ENCODE measurements at regions not wholly inside any gene's neighbourhood (a gene's known extent, or its start where the extent isn't known, plus 50 kb on each side); places are given as distances from the start of the nearest gene placed in this dataset.

- POLR2A ChIA-PET = interaction anchor here (1.1 kb wide), 1 partner anchor 1036 kb away, joined by 3 read pairs; no protein-coding TSS in a partner anchor
- H3K4me3 ChIP-seq (ENCODE audit: low read depth, low read length) = no peak overlapping the region
- CTCF ChIA-PET = interaction anchor here (1.0 to 1.1 kb wide), 2 partner anchors 15 to 1179 kb away, joined by 3 read pairs; no protein-coding TSS in a partner anchor
- DNase-seq (ENCODE audit: low read depth, low spot score) = peak; percentile 42
- no peak for TF ChIP-seq CTCF (IDR thresholded peaks at IDR 0.05; ENCODE audit: insufficient read depth, low read length, missing control alignments)
Observed at GRCh38 chr21:35924714-35925301, 135.5 kb downstream of the SETD4 start.

- no peak for TF ChIP-seq CTCF (IDR thresholded peaks at IDR 0.05; ENCODE audit: insufficient read depth, low read length, missing control alignments)
- H3K4me3 ChIP-seq (ENCODE audit: low read depth, low read length) = no peak overlapping the region
- ChIA-PET POLR2A (no interaction called here), CTCF (no interaction called here)
- no peak for DNase-seq (ENCODE audit: low read depth, low spot score)
Observed at GRCh38 chr21:35923971-35924370, 136.4 kb downstream of the SETD4 start.

GRCh38 chr21:35922618-35923017, 137.7 kb downstream of the SETD4 start:
- no peak for TF ChIP-seq CTCF (IDR thresholded peaks at IDR 0.05; ENCODE audit: insufficient read depth, low read length, missing control alignments)
- DNase-seq (ENCODE audit: low read depth, low spot score) = no peak
- no peak overlapping the region for H3K4me3 ChIP-seq (ENCODE audit: low read depth, low read length)
- ChIA-PET POLR2A (no interaction called here), CTCF (no interaction called here)

- no peak for TF ChIP-seq CTCF (IDR thresholded peaks at IDR 0.05; ENCODE audit: insufficient read depth, low read length, missing control alignments)
- ChIA-PET POLR2A (no interaction called here), CTCF (no interaction called here)
- no peak for DNase-seq (ENCODE audit: low read depth, low spot score)
- H3K4me3 ChIP-seq (ENCODE audit: low read depth, low read length) = no peak overlapping the region
Observed at GRCh38 chr21:35921471-35921870, 138.9 kb downstream of the SETD4 start.

GRCh38 chr21:35920436-35920835, 139.9 kb downstream of the SETD4 start:
- ChIA-PET CTCF (no interaction called here), POLR2A (no interaction called here)
- no peak for TF ChIP-seq CTCF (IDR thresholded peaks at IDR 0.05; ENCODE audit: insufficient read depth, low read length, missing control alignments)
- DNase-seq (ENCODE audit: low read depth, low spot score) = no peak
- H3K4me3 ChIP-seq (ENCODE audit: low read depth, low read length) = no peak overlapping the region

GRCh38 chr21:35915030-35915429, 145.3 kb downstream of the SETD4 start:
- no peak overlapping the region for H3K4me3 ChIP-seq (ENCODE audit: low read depth, low read length)
- ChIA-PET CTCF (interaction anchor here (1.6 kb wide), 1 partner anchor 19 kb away, joined by 3 read pairs; no protein-coding TSS in a partner anchor), POLR2A (no interaction called here)
- no peak for DNase-seq (ENCODE audit: low read depth, low spot score)
- no peak for TF ChIP-seq CTCF (IDR thresholded peaks at IDR 0.05; ENCODE audit: insufficient read depth, low read length, missing control alignments)

Measured in AG04449 (cell line).